GM12878 (cell line): ENCODE measurements at regions not wholly inside any gene's neighbourhood (a gene's known extent, or its start where the extent isn't known, plus 50 kb on each side); places are given as distances from the start of the nearest gene placed in this dataset.

Experiments
- ATAC-seq: fragments of 200-7000 bp; cut with Tn5 transposase; 3 replicates; pipeline ENCODE4 v1.9.1; 2020; ENCODE audit warnings: mild to moderate bottlenecking, moderate library complexity
- BruUV-seq: library from RNA; stranded (reverse); fragments of 400-500 nt; replicated peaks from 2 replicates; lab custom pipeline; 2021; lab: Mats Ljungman, UMichigan
- CTCF ChIA-PET: fragments of 300-600 bp; sonication (Branson Sonifier 250); formaldehyde crosslinking; extraction: SDS; loops from one replicate; lab custom pipeline; 2021; ENCODE audit warnings: inconsistent platforms; lab: Yijun Ruan, JAX
- POLR2A ChIA-PET: fragments of 350-600 bp; formaldehyde crosslinking; extraction: SDS; loops from one replicate; lab custom pipeline; 2021; ENCODE audit warnings: inconsistent platforms; lab: Charles Lee
- RAD21 ChIA-PET: fragments of 300-600 bp; sonication (Branson Sonifier 250); formaldehyde crosslinking; loops from one replicate; lab custom pipeline; 2023; ENCODE audit warnings: antibody characterized with exemption; ENCODE audit not compliant: unreplicated experiment; lab: Charles Lee
- SMC1A ChIA-PET: fragments of 300-600 bp; sonication (Branson Sonifier 250); formaldehyde crosslinking; loops from one replicate; lab custom pipeline; 2023; ENCODE audit not compliant: unreplicated experiment, uncharacterized antibody; lab: Charles Lee
- DNase-seq: peaks from one replicate; pipeline ENCODE4 v3.0.0-alpha.2; 2011; ENCODE audit warnings: low read depth, low spot score
- FAIRE-seq: peaks from 3 replicates; lab custom pipeline; 2011; peaks lifted over from hg19 to GRCh38; lab: Jason Lieb, UNC
- H2AFZ ChIP-seq: 2 replicates; pipeline ENCODE4 v1.6.0; 2011; ENCODE audit warnings: low read depth, low read length, control low read depth; ENCODE audit not compliant: control insufficient read depth
- H3K27ac ChIP-seq: 2 replicates; pipeline ENCODE4 v1.5.1; 2011; ENCODE audit warnings: control low read depth; ENCODE audit not compliant: control insufficient read depth, insufficient read depth
- H3K27me3 ChIP-seq, 2 experiments: replicated peaks in 1 of 2; 2 replicates each; pipeline versions ENCODE4 v1.6.0 to v1.6.1; 2011; ENCODE audit warnings: low read length in 1 of 2; ENCODE audit not compliant: control insufficient read depth in 2 of 2, insufficient read depth in 2 of 2
- H3K36me3 ChIP-seq, 2 experiments: 2 replicates each; pipeline ENCODE4 v1.5.1; 2011; ENCODE audit warnings: low read length in 1 of 2; ENCODE audit not compliant: control insufficient read depth in 2 of 2, insufficient read depth in 2 of 2
- H3K4me1 ChIP-seq: 2 replicates; pipeline ENCODE4 v1.6.1; 2011; ENCODE audit warnings: mild to moderate bottlenecking, low read length, moderate library complexity, mixed read lengths; ENCODE audit not compliant: control insufficient read depth, insufficient read depth
- H3K4me2 ChIP-seq: 2 replicates; pipeline ENCODE4 v1.6.0; 2011; ENCODE audit warnings: control low read depth; ENCODE audit not compliant: control insufficient read depth, insufficient read depth
- H3K4me3 ChIP-seq: fragments of 200-600 bp; sonication (generic); 2 replicates; pipeline ENCODE4 v1.5.1; 2016
- H3K79me2 ChIP-seq: 2 replicates; pipeline ENCODE4 v1.6.0; 2011; ENCODE audit warnings: low read length; ENCODE audit not compliant: control insufficient read depth, insufficient read depth
- H3K9ac ChIP-seq: 2 replicates; pipeline ENCODE4 v1.8.0; 2011; ENCODE audit warnings: low read length, control low read depth, mixed read lengths; ENCODE audit not compliant: control insufficient read depth, insufficient read depth
- H3K9me3 ChIP-seq: replicated peaks from 3 replicates; pipeline ENCODE4 v1.5.1; 2011; ENCODE audit warnings: mild to moderate bottlenecking, low read length; ENCODE audit not compliant: control insufficient read depth, insufficient read depth
- H4K20me1 ChIP-seq: 2 replicates; pipeline ENCODE4 v1.6.0; 2011; ENCODE audit not compliant: control insufficient read depth, insufficient read depth
- ATF7 ChIP-seq: fragments of 450-650 bp; IDR thresholded peaks from 2 replicates; pipeline ENCODE4 v1.6.1; 2016; ENCODE audit warnings: low read depth, mild to moderate bottlenecking
- CBX5 ChIP-seq: sonication (generic); IDR thresholded peaks from 2 replicates; pipeline ENCODE4 v1.6.1; 2016; ENCODE audit warnings: low read depth, moderate library complexity, mild to moderate bottlenecking, inconsistent platforms
- CHD1 ChIP-seq: IDR thresholded peaks from 2 replicates; pipeline ENCODE4 v1.6.1; 2012; ENCODE audit warnings: low read depth, low read length, improper control_type of control experiment
- IKZF1 ChIP-seq: fragments of 450-650 bp; conservative IDR thresholded peaks from 2 replicates; pipeline ENCODE4 v1.6.1; 2017; ENCODE audit warnings: antibody characterized with exemption, mild to moderate bottlenecking
- MXI1 ChIP-seq: fragments of 150-350 bp; IDR thresholded peaks from 2 replicates; pipeline ENCODE4 v1.6.1; 2011; ENCODE audit warnings: low read depth, mild to moderate bottlenecking, inconsistent platforms, low read length, improper control_type of control experiment
- POLR2AphosphoS5 ChIP-seq: IDR thresholded peaks from 2 replicates; pipeline ENCODE4 v1.6.1; 2011; ENCODE audit warnings: mild to moderate bottlenecking, low read length, inconsistent platforms
- SREBF2 ChIP-seq: IDR thresholded peaks from 2 replicates; pipeline ENCODE4 v1.6.1; 2012; ENCODE audit warnings: mild to moderate bottlenecking, low read length
- ZNF274 ChIP-seq: IDR thresholded peaks from one replicate; pipeline ENCODE4 v1.8.0; 2011; ENCODE audit not compliant: insufficient read length, insufficient read depth
- WGBS: methylation state at CpG from one replicate; pipeline ENCODE4 v1.1.6; 2016; ENCODE audit warnings: low lambda C conversion rate; ENCODE audit not compliant: insufficient replicate concordance, insufficient coverage; ENCODE audit errors: missing lambda C conversion rate; 5-methylcytosine and 5-hydroxymethylcytosine counted together
- in situ Hi-C: fragments of 300-500 bp; cut with MboI; formaldehyde crosslinking; loops from 9 replicates; pipeline ENCODE4 v1.14.3; 2018; ENCODE audit warnings: mixed read lengths
- intact Hi-C: fragments of 100-400 bp; cut with micrococcal nuclease; formaldehyde crosslinking; loops from one replicate; pipeline ENCODE4 v1.14.2; 2022; ENCODE audit not compliant: unreplicated experiment
- TF ChIP-seq, protein P1 (sequence below), 3 experiments: IDR thresholded peaks in 2 of 3; conservative IDR thresholded peaks in 1 of 3; 2 replicates each; pipeline ENCODE4 v1.5.1; 2011; ENCODE audit warnings: low read depth in 3 of 3, low read length in 3 of 3, mild to moderate bottlenecking in 3 of 3, control low read depth in 2 of 3, moderate library complexity in 2 of 3, inconsistent platforms in 1 of 3, mixed read lengths in 1 of 3; ENCODE audit not compliant: control insufficient read depth in 2 of 3, insufficient read depth in 1 of 3; ENCODE audit errors: extremely low read depth in 1 of 3

DNA sequence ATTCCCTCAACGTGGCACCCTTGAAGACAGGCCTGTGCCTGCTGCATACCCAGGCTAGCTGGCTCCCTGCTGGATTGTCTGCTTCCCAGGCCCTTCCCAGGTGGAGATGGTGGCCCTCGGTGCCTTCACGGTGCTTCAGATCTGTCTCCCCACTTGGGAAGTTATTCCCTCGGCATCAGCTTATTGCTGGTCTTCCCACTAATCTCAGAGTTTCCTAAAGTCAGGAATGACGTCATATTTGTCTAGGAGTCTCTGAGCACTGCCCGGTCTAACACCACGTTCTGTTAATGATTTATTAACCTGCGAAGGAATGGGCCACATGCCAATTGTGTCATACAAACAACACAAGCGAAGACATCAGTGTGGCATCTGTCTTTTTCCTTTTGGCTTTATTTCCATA is 269.8 kb upstream of the ID2 start:
- Histone ChIP-seq H3K4me2 (no peak overlapping the region), H3K4me1 (peaks cover 38% of the 10 kb centered on the region), H4K20me1 (no peaks in the 10 kb centered on the region; the same call in 1 of the 2 replicates), H3K9ac (no peak overlapping the region), H3K9me3 (peaks cover 3% of the 10 kb centered on the region), H3K27ac (no peak overlapping the region), H3K27me3 (no peaks in the 10 kb centered on the region), H3K79me2 (no peaks in the 10 kb centered on the region), H2AFZ (no peak overlapping the region), H3K4me3 (no peak overlapping the region), H3K36me3 (no peaks in the 10 kb centered on the region)
- ChIA-PET CTCF (no interaction called here), SMC1A (interaction anchor here (1.2 to 20.6 kb wide), 5 partner anchors 7 to 141 kb away, joined by 3 to 352 read pairs (median 28); no protein-coding TSS in a partner anchor), RAD21 (interaction anchor here (5.3 kb wide), 1 partner anchor 270 kb away, joined by 31 read pairs; the partner anchor contains the start of gene ID2), POLR2A (no interaction called here)
- no peak for FAIRE-seq
- in situ Hi-C loops (no loop called here), intact Hi-C loops (no loop called here)
- 87% methylated on average over 9 of the region's 9 CpGs for WGBS
- ATAC-seq: no peak
- TF ChIP-seq SREBF2 (no peak), ZNF274 (no peak), IKZF1 (peak; percentile 52), ATF7 (peak; percentile 63), POLR2AphosphoS5 (no peak), CBX5 (no peak), CHD1 (no peak), MXI1 (no peak)
- TF ChIP-seq, protein P1, sequence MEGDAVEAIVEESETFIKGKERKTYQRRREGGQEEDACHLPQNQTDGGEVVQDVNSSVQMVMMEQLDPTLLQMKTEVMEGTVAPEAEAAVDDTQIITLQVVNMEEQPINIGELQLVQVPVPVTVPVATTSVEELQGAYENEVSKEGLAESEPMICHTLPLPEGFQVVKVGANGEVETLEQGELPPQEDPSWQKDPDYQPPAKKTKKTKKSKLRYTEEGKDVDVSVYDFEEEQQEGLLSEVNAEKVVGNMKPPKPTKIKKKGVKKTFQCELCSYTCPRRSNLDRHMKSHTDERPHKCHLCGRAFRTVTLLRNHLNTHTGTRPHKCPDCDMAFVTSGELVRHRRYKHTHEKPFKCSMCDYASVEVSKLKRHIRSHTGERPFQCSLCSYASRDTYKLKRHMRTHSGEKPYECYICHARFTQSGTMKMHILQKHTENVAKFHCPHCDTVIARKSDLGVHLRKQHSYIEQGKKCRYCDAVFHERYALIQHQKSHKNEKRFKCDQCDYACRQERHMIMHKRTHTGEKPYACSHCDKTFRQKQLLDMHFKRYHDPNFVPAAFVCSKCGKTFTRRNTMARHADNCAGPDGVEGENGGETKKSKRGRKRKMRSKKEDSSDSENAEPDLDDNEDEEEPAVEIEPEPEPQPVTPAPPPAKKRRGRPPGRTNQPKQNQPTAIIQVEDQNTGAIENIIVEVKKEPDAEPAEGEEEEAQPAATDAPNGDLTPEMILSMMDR (IDR thresholded peaks at IDR 0.05 in 2 of 3, conservative IDR thresholded peaks at IDR 0.05 in 1 of 3; ENCODE audit: control insufficient read depth in 2 of 3, extremely low read depth in 1 of 3, insufficient read depth in 1 of 3, low read depth in 3 of 3, low read length in 3 of 3): no peak
- no TSS peak for BruUV-seq
- DNase-seq: no peak
